ENCODE measurements at regions not wholly inside any gene's neighbourhood (a gene's known extent, or its start where the extent isn't known, plus 50 kb on each side); places are given as distances from the start of the nearest gene placed in this dataset.

DNA sequence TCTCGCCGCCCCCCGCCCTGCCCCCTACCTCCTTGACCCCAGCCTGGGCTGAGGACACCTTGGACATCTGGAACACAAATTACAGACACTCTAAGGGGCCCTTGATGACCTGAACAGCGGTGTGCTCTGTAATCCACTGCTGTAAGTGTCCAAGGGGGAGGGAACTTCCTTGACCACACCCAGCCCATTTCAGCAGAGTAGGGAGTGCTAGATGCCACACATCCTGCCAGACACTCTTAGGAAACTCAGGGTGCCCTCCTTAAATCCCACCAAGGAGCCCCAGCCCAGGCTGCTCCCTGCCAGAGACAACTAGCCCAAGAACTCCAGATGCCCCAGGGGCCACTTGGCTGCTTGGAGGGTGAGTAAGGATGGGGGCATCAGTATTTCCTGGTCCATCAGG lies 282.2 kb downstream of the RRAGC start:
- H3K4me3 ChIP-seq (replicated peaks in 1 of 3; ENCODE audit: insufficient read depth in 1 of 3, low read depth in 1 of 3, low read length in 3 of 3): no peak overlapping the region
- H3K4me1 ChIP-seq (ENCODE audit: control insufficient read depth, extremely low read depth, insufficient read depth, low read length): no peaks in the 10 kb centered on the region
- peaks cover 9 to 10% of the 10 kb centered on the region in 2 experiments for H3K27me3 ChIP-seq (ENCODE audit: control insufficient read depth in 2 of 2, insufficient read depth in 2 of 2, low read length in 2 of 2)
- H3K4me2 ChIP-seq (ENCODE audit: insufficient read depth, low read length): no peak overlapping the region
- no peaks in the 10 kb centered on the region for H3K9me3 ChIP-seq (replicated peaks; ENCODE audit: control insufficient read depth, insufficient read depth, low read length)
- dilution Hi-C loops (cut with MboI; ENCODE audit: extremely low pct_ligation_motif_present, low sequenced_read_pairs) (no loop called here), intact Hi-C loops (cut with micrococcal nuclease) (no loop called here)
- no peak for DNase-seq (ENCODE audit: low read depth, low spot score)
- no peaks in the 10 kb centered on the region for H3K79me2 ChIP-seq (ENCODE audit: control insufficient read depth, insufficient read depth, low read length)
- ChIA-PET POLR2A (no interaction called here), CTCF (no interaction called here)
- H2AFZ ChIP-seq (ENCODE audit: low read depth, low read length): no peak overlapping the region
- no TSS peak for BruUV-seq (replicated peaks)
- no peak for FAIRE-seq
- no peaks in the 10 kb centered on the region for H3K9me1 ChIP-seq (replicated peaks; ENCODE audit: control insufficient read depth, extremely low read depth, insufficient read depth, low read length)
- no peak overlapping the region for H3K9ac ChIP-seq (replicated peaks; ENCODE audit: extremely low read depth, insufficient read depth, low read length)
- H4K20me1 ChIP-seq (replicated peaks; ENCODE audit: control insufficient read depth, extremely low read depth, insufficient read depth, low read length): no peaks in the 10 kb centered on the region
- H3K36me3 ChIP-seq (ENCODE audit: control insufficient read depth in 2 of 2, extremely low read depth in 1 of 2, insufficient read depth in 2 of 2, low read length in 2 of 2): no peaks in the 10 kb centered on the region
- H3K27ac ChIP-seq (ENCODE audit: insufficient read depth, low read depth, low read length): no peak overlapping the region
- no peak for TF ChIP-seq POLR2A (IDR thresholded peaks at IDR 0.05; ENCODE audit: low read depth, low read length)
- TF ChIP-seq, protein P1, sequence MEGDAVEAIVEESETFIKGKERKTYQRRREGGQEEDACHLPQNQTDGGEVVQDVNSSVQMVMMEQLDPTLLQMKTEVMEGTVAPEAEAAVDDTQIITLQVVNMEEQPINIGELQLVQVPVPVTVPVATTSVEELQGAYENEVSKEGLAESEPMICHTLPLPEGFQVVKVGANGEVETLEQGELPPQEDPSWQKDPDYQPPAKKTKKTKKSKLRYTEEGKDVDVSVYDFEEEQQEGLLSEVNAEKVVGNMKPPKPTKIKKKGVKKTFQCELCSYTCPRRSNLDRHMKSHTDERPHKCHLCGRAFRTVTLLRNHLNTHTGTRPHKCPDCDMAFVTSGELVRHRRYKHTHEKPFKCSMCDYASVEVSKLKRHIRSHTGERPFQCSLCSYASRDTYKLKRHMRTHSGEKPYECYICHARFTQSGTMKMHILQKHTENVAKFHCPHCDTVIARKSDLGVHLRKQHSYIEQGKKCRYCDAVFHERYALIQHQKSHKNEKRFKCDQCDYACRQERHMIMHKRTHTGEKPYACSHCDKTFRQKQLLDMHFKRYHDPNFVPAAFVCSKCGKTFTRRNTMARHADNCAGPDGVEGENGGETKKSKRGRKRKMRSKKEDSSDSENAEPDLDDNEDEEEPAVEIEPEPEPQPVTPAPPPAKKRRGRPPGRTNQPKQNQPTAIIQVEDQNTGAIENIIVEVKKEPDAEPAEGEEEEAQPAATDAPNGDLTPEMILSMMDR (IDR thresholded peaks at IDR 0.05; ENCODE audit: extremely low read depth in 1 of 2, insufficient read depth in 1 of 2, low read depth in 1 of 2, low read length in 2 of 2): no peak
- TF ChIP-seq, protein P2, sequence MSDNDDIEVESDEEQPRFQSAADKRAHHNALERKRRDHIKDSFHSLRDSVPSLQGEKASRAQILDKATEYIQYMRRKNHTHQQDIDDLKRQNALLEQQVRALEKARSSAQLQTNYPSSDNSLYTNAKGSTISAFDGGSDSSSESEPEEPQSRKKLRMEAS (IDR thresholded peaks at IDR 0.05; ENCODE audit: insufficient read depth, insufficient read length): no peak
- no peak for TF ChIP-seq GATA2 (IDR thresholded peaks at IDR 0.05; ENCODE audit: insufficient read depth, insufficient read length, low read depth, low read length)
- no peak for TF ChIP-seq MYC (IDR thresholded peaks at IDR 0.05; ENCODE audit: low read depth, low read length)
- TF ChIP-seq EZH2 (IDR thresholded peaks at IDR 0.05; ENCODE audit: borderline replicate concordance, low read depth, low read length, severe bottlenecking): no peak
- TF ChIP-seq POLR2AphosphoS5 (IDR thresholded peaks at IDR 0.05; ENCODE audit: insufficient read depth, low read depth, low read length): no peak
- no peak for TF ChIP-seq JUN (IDR thresholded peaks at IDR 0.05; ENCODE audit: borderline replicate concordance, insufficient read depth, insufficient read length, low read depth)
- TF ChIP-seq FOS (IDR thresholded peaks at IDR 0.05; ENCODE audit: borderline replicate concordance, insufficient read depth, low read length): no peak
